Stromal cell of bone marrow (primary cell): ENCODE measurements at regions not wholly inside any gene's neighbourhood (a gene's known extent, or its start where the extent isn't known, plus 50 kb on each side); places are given as distances from the start of the nearest gene placed in this dataset.
"Not testable (repeated sequence)": the region's sequence is repeated elsewhere in the genome, so short reads cannot be mapped to it uniquely, and the experiment has no call there.

Source experiments
- DNase-seq: peaks from one replicate; pipeline ENCODE4 v3.0.0-alpha.2; 2012; ENCODE audit warnings: low read depth

DNA sequence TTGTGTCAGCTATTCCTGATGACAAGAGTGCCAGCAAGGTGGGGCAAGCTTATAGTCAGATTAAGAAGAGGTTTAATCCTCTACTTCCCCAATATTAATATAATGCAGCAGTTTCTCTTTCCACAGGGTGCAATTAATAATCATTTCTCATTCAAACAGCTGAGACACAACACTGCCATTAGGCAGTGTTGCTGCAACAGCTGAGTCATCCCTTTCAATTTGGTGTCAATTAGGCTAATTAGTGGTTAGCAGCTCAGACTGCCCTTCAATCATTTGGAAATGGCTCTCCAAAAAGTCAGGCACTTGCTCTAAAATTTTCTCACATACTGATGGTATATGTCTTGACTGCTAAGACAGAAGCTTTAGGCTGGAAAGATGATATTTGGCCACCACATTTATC, 265.7 kb upstream of the FAM241A start:
- no peak for DNase-seq

DNA sequence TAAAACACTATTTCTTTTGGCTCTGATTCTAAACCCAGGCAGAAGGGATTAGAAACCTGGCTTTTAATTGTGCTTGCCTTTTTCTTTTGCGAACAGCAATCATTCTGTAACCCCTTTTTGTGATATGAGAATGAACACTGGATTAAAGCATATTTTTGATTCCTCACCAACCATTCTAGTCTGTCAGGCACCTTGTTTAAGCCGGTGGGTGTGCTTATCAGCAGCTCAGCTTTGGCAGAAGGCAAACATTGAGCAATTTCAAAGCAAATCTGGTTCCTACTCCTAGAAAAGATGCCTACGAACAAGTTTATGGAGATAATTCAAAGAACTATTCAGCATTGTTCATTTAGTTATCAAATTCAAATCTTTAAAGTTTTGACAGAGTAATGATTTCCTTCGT, 265.1 kb upstream of the FAM241A start:
- DNase-seq: no peak

DNA sequence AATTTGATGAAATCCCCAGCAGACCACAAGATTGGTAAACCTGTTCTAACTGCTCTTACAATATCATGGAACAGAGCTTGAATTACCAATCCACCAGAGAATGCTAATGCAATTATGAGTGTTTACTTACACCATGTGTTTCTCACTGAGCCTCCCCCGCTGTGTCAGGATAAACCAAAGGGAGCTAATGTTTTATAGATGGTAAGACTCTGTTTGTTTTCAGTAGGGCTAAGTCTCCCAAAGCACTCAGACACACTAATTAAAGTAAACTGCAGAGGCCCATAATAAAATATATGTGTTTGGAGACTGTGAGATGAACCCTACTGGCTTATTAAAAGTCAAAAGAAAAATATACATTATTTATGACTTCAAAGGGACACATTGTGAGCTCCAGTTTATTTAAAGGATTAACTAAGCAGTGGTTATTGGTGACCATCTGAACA, 261.7 kb upstream of the FAM241A start:
- DNase-seq: no peak

DNA sequence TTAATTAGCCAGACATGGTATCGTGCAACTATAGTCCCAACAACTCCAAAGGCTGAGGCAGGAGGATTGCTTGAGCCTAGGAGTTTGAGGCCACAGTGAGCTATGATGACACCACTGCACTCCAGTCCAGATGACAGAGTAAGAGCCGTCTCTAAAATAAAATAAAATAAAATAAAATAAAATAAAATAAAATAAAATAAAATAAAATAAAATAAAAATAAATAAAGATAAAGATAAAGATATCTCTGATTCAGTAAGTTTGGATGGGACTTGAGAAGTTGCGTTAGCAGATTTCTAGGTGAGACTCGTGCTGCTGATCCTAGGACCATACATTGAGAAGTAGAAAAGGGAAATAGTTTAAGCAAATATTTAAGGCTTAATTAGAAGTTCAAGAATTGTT, 254.8 kb upstream of the FAM241A start:
- DNase-seq: no peak

DNA sequence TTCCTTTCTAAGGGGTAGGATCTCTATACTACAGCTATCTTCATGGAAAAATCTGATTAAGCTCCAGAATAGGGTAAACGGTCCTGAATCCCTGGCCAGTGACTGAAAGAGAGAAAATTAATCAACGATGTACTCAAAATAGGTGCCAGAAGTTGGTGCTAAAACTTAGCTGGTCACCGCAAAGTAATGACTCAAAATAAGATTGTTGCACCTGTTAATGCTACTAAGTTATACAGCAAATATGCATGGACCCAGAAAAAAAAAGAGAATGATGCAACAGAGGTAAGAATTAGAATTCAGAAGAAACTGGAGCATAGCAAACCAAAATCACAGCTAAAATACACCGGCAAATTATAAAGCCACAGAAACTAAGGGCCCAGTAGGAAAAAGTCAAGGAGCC, 239.7 kb upstream of the FAM241A start:
- no peak for DNase-seq

DNA sequence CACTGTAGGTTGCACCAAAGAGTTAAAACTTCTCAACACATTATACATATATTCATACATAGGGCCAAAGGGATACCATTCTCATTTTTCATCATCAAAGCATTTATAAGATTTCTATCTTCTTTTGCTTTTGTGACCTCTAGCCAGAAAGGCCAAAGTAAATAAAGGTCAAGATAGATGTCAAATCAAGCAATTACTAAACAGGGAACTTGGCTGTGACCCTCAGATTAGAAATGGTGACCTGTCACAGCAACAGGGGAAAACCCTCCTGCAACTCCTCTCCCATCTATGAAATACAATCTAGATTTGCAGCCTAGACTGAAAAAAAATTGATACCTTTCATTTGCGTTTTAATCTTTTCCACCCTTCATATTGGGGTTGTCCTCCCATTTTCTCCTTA, 225.6 kb upstream of the FAM241A start:
- no peak for DNase-seq

DNA sequence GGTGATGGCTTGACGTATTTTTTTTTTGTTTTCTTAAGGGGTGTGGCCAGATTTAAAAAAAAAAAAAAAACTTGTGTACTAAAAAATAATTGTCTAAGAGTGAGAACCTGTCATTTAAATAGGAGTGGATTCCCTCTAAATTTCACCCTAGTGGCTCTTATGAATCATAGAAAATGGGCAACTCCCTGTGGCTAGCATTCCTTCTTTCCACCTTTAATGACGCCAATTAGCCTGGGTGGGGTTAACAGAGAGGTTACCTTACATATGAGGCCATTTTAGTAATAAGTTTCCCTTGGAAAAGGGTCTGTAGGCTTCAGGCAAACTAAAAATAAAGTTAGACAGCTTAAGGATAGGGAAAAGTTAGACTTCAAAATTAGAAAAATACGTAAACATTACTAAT, 223.5 kb upstream of the FAM241A start:
- DNase-seq: no peak

DNA sequence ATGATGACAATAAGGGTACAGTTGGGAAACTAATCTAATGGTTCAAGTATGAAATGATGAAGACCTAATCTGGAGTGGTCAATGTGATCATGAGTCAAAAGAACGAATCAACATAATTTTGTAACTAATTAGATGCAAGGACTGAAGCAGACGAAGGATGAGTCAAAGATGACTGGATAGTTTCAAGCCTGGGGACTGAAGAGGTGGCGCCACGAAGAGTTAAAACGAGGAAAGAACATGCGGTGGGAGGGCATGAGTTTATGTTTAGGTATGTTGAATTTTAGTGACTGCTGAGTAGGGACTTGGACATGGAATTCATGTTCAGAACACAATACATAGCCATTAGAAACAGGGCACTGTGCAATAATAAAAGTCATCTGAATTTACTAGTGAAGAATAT, 221.5 kb upstream of the FAM241A start:
- DNase-seq: no peak

DNA sequence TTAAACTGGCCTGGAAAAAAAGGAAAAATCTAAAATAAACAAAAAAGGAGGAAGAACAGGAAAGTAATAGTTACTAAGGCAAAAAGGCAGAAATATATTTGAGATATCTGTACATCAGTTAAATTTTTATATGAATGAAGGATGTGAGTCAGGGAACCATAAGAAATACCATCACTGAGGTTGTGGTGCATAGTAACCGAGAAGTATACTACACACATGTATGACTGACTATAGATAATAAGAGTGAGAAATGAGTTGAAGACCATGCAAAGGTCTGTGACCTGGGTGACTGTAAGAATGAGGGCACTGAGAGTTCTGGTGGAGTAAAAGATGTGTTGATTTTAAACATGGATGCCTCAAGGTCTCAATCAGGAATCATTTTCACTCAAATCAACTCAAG, 220.6 kb upstream of the FAM241A start:
- no peak for DNase-seq

DNA sequence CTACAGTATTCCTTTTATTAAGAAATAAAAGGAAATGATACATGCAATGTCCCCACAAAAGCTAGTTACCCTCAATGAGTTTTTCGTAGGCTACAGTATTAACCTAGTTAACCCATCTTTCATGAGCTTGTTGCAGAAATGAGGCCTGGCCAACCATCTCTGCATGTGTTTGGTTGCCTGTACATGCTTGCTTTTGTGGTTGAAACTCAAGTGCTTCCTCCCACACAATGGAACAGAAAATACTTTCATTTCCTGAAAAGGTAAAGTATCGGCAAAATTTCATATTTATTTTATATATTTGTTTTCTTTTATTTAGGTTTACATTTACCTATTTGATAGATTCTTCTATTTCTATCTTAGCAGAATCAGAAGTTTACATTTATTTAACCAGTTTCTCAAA, 214.6 kb upstream of the FAM241A start:
- no peak for DNase-seq

DNA sequence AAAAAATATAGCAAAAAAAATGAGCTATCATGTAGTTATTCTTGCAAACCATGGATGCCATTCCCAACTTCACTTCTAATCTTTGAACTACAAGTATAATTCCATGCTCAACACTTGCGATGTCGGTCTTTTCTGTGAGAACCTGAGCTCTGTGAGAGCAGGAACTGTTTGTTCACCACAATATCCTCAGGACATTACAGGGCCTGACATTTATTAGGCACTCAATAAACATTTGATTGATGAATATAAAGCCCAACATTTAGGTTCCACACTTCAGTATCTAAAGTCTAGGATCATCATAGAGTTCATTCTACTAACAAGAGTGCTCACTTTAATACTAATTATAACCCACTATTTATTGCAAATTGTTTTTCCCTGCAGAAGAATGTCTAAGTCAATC, 211.6 kb upstream of the FAM241A start:
- DNase-seq: no peak

DNA sequence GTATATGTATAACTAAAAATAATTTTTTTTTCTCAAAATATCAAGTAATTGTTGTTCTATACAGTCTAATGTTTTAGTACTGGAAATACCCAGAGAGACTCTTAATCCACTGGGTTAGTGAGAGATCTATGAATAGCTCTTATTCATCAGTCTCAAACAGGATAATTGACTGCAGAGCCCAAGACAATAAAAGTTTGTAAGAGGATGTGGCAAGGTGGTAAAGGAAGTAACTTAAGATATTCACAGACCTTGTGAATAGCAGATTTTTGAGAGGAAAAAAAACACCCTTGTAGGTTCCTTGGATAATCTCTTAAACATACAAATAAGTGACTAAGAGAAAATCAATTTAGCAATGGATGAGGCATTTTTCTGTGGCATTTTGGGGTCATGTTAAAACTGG, 210.9 kb upstream of the FAM241A start:
- DNase-seq: no peak

DNA sequence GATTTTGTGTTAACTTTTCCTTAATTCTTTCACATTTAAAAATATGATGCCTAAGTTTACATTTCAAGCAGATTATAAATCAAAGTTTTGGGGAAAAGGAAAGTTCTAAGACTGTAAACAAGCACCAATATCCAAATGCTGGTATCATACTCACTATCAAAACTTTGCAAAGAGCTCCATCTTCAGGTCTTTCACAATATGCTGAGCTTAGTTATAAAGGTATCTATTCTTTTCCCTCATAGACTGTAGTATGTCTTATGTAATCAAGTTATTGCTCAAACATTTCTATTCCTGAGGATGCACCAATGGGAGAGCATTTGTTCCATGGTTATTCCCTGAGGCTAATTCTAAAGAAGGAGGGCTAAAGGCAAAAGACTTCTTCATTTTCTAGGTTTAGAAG, 207.9 kb upstream of the FAM241A start:
- DNase-seq: peak; percentile 25

DNA sequence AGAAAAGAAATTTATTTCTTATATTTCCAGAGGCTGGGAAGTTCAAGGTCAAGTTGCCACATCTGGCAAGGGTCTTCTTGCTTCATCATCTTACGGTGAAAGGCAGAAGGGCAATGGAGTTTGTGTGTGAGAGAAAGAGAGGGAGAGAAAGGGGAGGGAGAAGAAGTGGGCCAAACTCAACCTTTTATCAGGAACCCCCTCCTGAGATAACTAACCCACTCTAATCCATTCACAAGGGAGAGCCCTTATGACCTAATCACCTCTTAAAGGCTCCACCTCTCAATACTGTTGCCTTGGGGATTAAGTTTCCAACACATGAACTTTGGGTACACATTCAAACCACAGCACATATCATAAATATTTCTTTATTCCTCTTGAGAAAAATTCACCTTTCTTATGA, 203.3 kb upstream of the FAM241A start:
- DNase-seq: no peak

DNA sequence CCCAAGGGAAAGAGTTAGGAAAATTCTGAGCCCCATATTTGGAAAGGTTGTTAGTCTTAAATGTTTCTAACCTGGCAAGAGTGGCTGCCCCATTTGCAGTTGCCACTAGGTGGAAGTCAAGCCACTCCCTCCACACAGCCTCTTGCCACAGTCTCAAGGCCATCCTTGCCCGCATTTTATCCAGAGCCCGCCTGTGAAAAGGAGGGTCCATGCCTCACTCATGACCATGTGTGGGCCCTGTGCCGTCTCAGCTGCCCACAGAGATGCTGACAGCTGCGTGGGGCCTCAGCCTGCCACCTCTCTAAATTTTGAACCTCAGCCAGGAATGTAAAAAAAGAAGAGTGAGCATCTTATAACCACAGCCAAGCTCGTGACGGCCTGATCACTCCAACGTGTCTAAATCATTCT, 201.5 kb upstream of the FAM241A start:
- peak; percentile 13 for DNase-seq

DNA sequence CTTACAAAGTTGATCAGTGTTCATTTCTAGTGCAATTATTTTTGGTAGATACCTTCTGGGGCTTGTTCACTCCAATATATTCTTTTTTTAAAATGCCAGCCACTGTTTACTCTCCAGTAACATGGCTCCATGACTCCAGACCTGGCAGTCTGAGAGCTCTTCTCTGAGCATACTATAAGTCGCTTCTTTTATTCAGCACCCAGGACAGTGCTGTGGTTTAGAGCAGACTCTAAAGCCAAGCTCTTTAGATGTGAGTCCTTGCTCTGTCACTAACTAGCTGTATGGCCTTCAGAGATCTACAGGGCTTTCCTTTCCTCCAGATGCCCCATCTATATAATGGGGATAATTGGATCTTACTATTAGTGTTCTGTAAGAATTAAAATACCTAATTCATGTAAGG, 200.2 kb upstream of the FAM241A start:
- DNase-seq: no peak

DNA sequence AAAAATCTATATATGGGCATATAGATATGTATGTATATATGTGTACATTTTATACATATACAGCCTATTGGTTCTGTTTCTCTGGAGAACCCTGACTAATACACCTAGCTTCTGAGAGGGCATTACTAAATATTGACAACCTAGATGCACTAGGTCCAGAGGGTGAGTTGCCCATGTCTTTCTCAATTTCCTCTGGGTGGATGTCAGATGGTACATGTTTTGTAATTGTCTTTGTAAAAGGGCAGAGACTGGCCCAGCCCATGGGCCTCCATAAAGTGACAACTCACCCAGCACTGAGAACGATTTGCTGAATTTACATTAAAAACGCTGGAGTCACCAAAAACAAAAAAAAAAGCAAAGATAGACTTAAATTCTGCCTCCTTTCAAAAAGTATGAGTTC, 198.5 kb upstream of the FAM241A start:
- DNase-seq: no peak

DNA sequence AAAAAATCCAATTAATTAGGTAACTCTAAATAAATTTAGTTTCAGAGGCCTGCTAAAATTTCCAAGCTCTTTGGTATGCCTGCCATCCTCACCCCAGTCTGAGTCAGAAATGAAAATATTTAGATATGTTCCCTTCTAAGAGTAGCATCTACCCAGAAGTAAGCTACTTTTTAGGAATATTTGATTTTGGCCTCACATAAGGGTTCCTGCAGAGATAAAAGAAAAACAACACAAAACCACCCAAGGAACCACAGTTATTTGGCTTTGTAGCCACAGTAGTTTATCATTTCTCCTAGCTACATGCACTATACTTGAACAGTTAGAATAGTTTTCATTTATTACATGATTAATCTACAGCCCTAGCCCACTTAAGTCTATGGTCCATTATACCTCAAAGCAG, 192.6 kb upstream of the FAM241A start:
- DNase-seq: peak; percentile 11

DNA sequence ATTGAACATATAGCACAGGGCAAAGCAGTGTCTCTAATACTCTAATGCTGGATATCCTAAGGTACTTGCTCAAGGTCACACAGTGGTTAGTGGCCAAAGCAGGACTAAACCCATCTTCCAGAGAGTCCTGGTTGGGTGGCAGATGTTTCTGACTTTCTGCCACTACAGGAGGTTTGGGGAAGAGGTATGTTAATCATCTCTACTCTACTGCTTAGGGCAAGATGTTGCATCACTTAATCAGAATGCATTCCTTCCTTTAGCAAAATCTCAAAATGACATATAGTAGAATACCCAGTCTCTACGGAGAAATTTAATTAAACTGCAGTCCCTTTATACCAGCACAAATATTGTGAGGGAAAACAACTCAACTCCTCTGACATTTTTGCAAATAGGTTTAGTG, 190.7 kb upstream of the FAM241A start:
- no peak for DNase-seq

DNA sequence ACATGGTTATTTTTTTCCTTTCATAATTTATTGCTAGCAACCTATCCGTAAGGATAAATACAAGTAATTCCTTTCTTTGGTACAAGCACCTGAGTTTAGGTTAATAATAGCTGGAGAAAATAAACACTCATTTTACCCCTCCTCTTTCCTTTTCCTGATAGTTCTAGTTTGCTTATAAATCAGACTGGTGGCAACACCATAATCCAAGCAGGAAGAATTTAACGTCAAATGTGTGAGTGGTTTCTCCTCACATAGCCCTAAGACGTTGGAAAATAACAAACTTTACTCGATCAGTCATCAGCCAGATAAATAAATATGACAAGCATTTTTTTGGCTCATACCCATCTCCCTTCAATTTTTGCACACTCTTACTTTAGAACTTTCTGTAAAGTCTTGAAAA, 190.3 kb upstream of the FAM241A start:
- DNase-seq: no peak

DNA sequence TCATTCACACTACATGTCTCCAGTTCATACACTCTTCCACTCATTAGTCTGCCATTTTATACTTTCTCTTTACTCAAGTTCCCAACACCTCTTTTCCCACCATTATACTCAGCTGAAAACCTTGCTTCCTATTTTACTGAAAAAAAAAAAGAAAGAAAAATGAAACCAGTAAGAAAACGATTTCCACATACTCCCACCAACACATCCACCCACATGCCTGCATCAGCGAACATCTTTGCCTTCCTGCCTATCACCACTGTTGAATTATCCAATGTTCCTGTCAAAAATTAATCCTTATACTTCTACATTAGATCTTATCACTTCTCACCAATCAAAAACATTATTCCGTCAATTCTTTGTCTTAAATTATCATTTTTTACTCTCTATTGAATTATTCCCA, 188.1 kb upstream of the FAM241A start:
- DNase-seq: no peak

DNA sequence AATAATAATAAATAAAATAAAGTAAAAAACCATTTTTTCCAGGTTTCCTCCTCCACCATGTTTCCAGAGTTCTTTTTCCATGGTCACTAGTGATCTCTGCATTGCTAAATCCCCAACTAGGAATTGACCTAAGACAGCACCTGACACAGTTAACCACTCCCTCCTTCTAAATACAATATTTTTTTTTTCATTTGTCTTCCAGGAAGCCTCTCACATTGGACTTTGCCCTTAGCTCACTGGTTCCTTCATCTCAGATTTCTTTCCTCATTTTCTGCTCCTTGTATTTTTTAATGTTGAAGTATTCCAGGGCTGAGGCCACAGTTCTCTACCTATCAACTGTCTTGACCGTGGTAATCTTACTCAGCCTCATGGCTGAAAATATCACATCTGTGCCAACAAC, 187.3 kb upstream of the FAM241A start:
- no peak for DNase-seq

DNA sequence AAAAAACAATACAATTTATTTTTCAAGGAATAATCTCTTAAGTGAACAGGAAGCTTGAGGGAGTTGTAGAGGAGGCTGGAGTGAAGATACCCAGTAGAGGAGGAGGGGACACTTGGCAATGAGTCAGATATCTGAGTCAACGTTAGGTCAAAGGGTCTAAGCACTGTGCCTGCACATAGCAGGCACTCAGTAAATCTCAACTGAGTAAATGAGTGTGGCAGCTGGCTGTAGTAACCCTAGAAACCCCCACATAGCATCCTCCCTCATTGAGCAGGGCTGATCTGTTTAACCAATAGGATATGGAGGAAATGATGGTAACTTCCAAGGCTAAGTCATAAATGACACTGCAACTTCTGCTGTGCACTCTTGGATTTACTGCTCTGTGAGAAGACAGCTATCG, 186.0 kb upstream of the FAM241A start:
- DNase-seq: peak; percentile 15

DNA sequence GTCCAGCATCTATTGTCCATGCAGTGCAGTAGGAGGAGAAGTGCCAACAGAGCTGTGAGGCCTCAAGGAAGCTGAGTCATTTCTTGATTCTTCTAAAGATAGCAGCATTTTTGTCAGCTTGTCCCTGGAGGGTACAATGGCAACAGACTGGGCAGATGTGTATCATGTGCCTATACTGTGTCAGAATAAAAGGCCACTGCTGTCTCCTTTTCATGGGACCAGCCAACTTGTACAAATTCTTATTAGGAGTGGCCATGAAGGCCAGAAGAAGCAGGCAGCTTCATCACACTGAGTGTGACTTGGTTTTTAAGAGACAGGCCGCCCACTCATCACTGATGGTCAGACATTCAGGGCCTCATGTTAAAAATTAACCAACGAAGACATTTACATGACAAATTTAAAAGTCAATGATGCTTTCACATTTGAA, 185.0 kb upstream of the FAM241A start:
- DNase-seq: peak; percentile 28

DNA sequence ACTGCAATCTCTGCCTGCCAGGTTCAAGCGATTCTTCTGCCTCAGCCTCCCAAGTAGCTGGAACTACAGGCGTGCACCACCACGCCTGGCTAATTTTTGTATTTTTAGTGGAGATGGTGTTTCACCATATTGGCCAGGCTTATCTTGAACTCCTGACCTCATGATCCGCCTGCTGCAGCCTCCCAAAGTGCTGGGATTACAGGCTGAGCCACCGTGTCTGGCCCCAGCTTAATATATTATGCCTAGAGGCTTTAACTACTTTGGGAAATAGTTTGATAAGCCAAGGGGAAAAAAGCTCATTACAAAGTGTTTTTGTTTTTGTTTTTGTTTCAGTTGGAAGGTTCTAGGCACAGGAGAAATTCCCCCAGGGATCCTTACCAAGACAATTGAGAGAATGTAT, 184.2 kb upstream of the FAM241A start:
- not testable (repeated sequence) for DNase-seq
